PC-3 (cell line): ENCODE measurements at regions not wholly inside any gene's neighbourhood (a gene's known extent, or its start where the extent isn't known, plus 50 kb on each side); places are given as distances from the start of the nearest gene placed in this dataset.

ENCODE experiments used
- ATAC-seq: fragments of 200-7000 bp; cut with Tn5 transposase; 2 replicates; pipeline ENCODE4 v1.9.1; 2020; ENCODE audit warnings: mild to moderate bottlenecking, moderate library complexity
- BruUV-seq: library from RNA; stranded (reverse); fragments of 400-500 nt; replicated peaks from 2 replicates; lab custom pipeline; 2021; lab: Mats Ljungman, UMichigan
- CTCF ChIA-PET: fragments of 300-600 bp; sonication (Branson Sonifier 250); formaldehyde crosslinking; loops from one replicate; lab custom pipeline; 2022; ENCODE audit warnings: antibody characterized with exemption; lab: Charles Lee
- POLR2A ChIA-PET: fragments of 300-600 bp; sonication (Branson Sonifier 250); formaldehyde crosslinking; loops from one replicate; lab custom pipeline; 2022; ENCODE audit warnings: antibody characterized with exemption; ENCODE audit not compliant: unreplicated experiment; lab: Charles Lee
- DNase-seq: peaks from one replicate; pipeline ENCODE4 v3.0.0-alpha.2; 2015
- H2AFZ ChIP-seq: fragments of 300-600 bp; sonication (generic); 2 replicates; pipeline ENCODE4 v1.6.0; 2016; ENCODE audit warnings: antibody characterized with exemption, low read length
- H3F3A ChIP-seq: fragments of 300-600 bp; sonication (generic); one replicate; pipeline ENCODE4 v1.6.0; 2017; ENCODE audit warnings: antibody characterized with exemption, low read length, control low read depth, mild to moderate bottlenecking; ENCODE audit not compliant: unreplicated experiment
- H3K27ac ChIP-seq: fragments of 300-600 bp; sonication (generic); 2 replicates; pipeline ENCODE4 v1.5.1; 2016; ENCODE audit warnings: mild to moderate bottlenecking, low read length
- H3K27me3 ChIP-seq: fragments of 300-600 bp; sonication (generic); 2 replicates; pipeline ENCODE4 v1.6.1; 2016; ENCODE audit warnings: low read length, mixed read lengths
- H3K36me3 ChIP-seq: fragments of 300-600 bp; sonication (generic); 2 replicates; pipeline ENCODE4 v1.6.1; 2016; ENCODE audit warnings: low read depth, mixed run types, low read length, mixed read lengths
- H3K4me1 ChIP-seq: fragments of 300-600 bp; sonication (generic); 2 replicates; pipeline ENCODE4 v1.5.1; 2016; ENCODE audit warnings: low read length; ENCODE audit not compliant: insufficient read depth
- H3K4me2 ChIP-seq: fragments of 300-600 bp; sonication (generic); 2 replicates; pipeline ENCODE4 v1.6.0; 2016; ENCODE audit warnings: low read length
- H3K4me3 ChIP-seq: fragments of 300-600 bp; sonication (generic); 2 replicates; pipeline ENCODE4 v1.5.1; 2016; ENCODE audit warnings: mild to moderate bottlenecking, low read length, mixed read lengths
- H3K79me2 ChIP-seq: fragments of 300-600 bp; sonication (generic); 2 replicates; pipeline ENCODE4 v1.6.1; 2017; ENCODE audit warnings: low read length, mixed read lengths
- H3K9ac ChIP-seq: fragments of 300-600 bp; sonication (generic); 2 replicates; pipeline ENCODE4 v1.6.0; 2016; ENCODE audit warnings: mild to moderate bottlenecking, low read length
- H3K9me2 ChIP-seq: fragments of 300-600 bp; sonication (generic); replicated peaks from 2 replicates; pipeline ENCODE4 v1.6.1; 2016; ENCODE audit warnings: mixed run types, low read length, mixed read lengths
- H3K9me3 ChIP-seq: fragments of 300-600 bp; sonication (generic); 2 replicates; pipeline ENCODE4 v1.6.1; 2016; ENCODE audit warnings: low read length, mixed read lengths
- H4K20me1 ChIP-seq: fragments of 300-600 bp; sonication (generic); 2 replicates; pipeline ENCODE4 v1.6.1; 2016; ENCODE audit warnings: low read length, mixed read lengths
- EZH2 ChIP-seq: fragments of 300-600 bp; sonication (generic); IDR thresholded peaks from one replicate; pipeline ENCODE4 v1.6.1; 2017; ENCODE audit warnings: antibody characterized with exemption, mild to moderate bottlenecking, low read length; ENCODE audit not compliant: unreplicated experiment
- EZH2phosphoT487 ChIP-seq: fragments of 300-600 bp; sonication (generic); IDR thresholded peaks from 2 replicates; pipeline ENCODE4 v1.6.1; 2018; ENCODE audit warnings: mild to moderate bottlenecking, antibody characterized with exemption, low read length, borderline replicate concordance
- intact Hi-C: fragments of 100-400 bp; cut with micrococcal nuclease; formaldehyde crosslinking; loops from 2 replicates; pipeline ENCODE4 v1.9.0; 2023
- TF ChIP-seq, protein P1 (sequence below): fragments of 300-600 bp; sonication (generic); conservative IDR thresholded peaks from 2 replicates; pipeline ENCODE4 v1.5.1; 2017; ENCODE audit warnings: antibody characterized with exemption, low read depth, mild to moderate bottlenecking, low read length

DNA sequence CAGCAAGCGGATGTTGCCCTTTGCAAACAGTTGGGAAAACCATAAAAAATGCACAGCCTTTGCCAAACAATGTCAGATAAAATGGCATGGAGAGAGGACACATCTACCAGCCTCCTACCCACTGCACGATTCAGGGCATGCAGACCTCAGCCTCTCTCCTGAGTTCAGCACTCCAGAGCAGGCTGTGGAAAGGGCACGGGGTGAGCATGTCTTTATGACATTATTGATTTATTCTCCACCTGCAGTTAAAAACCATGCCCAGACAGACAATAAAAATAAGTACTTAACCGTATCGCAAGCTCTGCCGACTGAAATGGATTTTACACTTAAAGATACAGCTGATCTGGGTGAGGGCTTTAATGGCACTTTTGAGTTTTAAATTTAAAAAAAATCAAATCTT is 127.1 kb downstream of the MAF start:
- no peak overlapping the region for H3K4me3 ChIP-seq
- no peaks in the 10 kb centered on the region for H3K79me2 ChIP-seq
- H4K20me1 ChIP-seq: no peaks in the 10 kb centered on the region
- ChIA-PET POLR2A (no interaction called here), CTCF (no interaction called here)
- H3F3A ChIP-seq: no peaks in the 10 kb centered on the region
- intact Hi-C loops: no loop called here
- H2AFZ ChIP-seq: no peak overlapping the region
- no TSS peak for BruUV-seq
- H3K27ac ChIP-seq: no peak overlapping the region
- no peaks in the 10 kb centered on the region for H3K27me3 ChIP-seq
- DNase-seq (no peak), ATAC-seq (no peak)
- H3K9me2 ChIP-seq: no peaks in the 10 kb centered on the region
- H3K4me2 ChIP-seq: no peak overlapping the region
- H3K9me3 ChIP-seq: no peaks in the 10 kb centered on the region
- no peaks in the 10 kb centered on the region for H3K36me3 ChIP-seq
- H3K9ac ChIP-seq: no peak overlapping the region
- H3K4me1 ChIP-seq: no peaks in the 10 kb centered on the region
- TF ChIP-seq, protein P1, sequence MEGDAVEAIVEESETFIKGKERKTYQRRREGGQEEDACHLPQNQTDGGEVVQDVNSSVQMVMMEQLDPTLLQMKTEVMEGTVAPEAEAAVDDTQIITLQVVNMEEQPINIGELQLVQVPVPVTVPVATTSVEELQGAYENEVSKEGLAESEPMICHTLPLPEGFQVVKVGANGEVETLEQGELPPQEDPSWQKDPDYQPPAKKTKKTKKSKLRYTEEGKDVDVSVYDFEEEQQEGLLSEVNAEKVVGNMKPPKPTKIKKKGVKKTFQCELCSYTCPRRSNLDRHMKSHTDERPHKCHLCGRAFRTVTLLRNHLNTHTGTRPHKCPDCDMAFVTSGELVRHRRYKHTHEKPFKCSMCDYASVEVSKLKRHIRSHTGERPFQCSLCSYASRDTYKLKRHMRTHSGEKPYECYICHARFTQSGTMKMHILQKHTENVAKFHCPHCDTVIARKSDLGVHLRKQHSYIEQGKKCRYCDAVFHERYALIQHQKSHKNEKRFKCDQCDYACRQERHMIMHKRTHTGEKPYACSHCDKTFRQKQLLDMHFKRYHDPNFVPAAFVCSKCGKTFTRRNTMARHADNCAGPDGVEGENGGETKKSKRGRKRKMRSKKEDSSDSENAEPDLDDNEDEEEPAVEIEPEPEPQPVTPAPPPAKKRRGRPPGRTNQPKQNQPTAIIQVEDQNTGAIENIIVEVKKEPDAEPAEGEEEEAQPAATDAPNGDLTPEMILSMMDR: no peak
- TF ChIP-seq EZH2phosphoT487: no peak
- no peak for TF ChIP-seq EZH2

DNA sequence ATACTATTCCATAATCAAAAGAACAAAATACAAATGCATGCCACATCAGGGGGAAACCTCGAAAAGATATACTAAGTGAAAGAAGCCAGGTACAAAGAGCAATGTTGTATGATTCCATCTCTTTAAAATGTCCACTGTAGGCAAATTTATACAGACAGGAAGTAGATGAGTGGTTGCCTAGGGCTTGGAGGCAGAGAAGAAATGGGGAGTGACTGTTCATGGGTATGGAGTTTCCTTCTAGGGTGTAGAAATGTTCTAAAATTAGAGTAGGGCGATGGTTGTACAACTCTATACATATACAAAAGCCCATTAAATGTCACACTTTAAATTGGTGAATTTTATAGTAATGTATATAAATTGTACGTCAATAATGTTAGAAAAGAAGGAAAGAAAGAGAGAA is 128.1 kb downstream of the MAF start:
- Histone ChIP-seq H3K9ac (no peak overlapping the region), H3K36me3 (no peaks in the 10 kb centered on the region), H3K4me2 (no peak overlapping the region), H3K4me3 (no peak overlapping the region), H3K27ac (no peak overlapping the region), H3K4me1 (no peaks in the 10 kb centered on the region), H4K20me1 (no peaks in the 10 kb centered on the region), H3K79me2 (no peaks in the 10 kb centered on the region), H3F3A (no peaks in the 10 kb centered on the region), H3K9me2 (no peaks in the 10 kb centered on the region), H2AFZ (no peak overlapping the region), H3K9me3 (no peaks in the 10 kb centered on the region), H3K27me3 (no peaks in the 10 kb centered on the region)
- CTCF ChIA-PET: no interaction called here
- no TSS peak for BruUV-seq
- intact Hi-C loops: no loop called here
- POLR2A ChIA-PET: no interaction called here
- DNase-seq (no peak), ATAC-seq (no peak)
- TF ChIP-seq EZH2phosphoT487: no peak
- TF ChIP-seq, protein P1: no peak
- TF ChIP-seq EZH2: no peak

DNA sequence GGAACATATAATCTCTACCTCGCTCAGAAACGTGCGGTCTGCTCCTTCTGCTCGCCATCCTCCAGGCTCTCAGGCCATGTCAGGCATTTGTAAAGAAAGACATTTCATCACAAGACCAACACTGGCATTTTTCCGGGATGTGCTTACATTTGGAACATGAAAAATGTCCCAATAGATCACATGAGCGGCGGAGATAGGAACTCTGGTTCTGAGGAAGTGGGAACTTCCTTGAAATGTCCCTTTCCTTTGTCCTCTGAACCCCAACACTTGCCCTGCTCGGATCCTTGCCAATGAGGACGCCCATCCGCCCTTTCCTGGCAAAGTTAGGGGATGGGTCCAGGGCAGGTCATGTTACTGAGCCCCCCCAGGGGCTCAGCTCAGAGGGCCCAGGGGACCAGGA is 130.5 kb downstream of the MAF start:
- H3F3A ChIP-seq: no peaks in the 10 kb centered on the region
- CTCF ChIA-PET: no interaction called here
- H3K4me2 ChIP-seq: no peak overlapping the region
- no peaks in the 10 kb centered on the region for H3K4me1 ChIP-seq
- no TSS peak for BruUV-seq
- no peak overlapping the region for H3K27ac ChIP-seq
- no peak overlapping the region for H2AFZ ChIP-seq
- no peak for ATAC-seq
- H3K36me3 ChIP-seq: no peaks in the 10 kb centered on the region
- H3K79me2 ChIP-seq: no peaks in the 10 kb centered on the region
- intact Hi-C loops: no loop called here
- no peak overlapping the region for H3K4me3 ChIP-seq
- POLR2A ChIA-PET: no interaction called here
- H3K9me3 ChIP-seq: no peaks in the 10 kb centered on the region
- H4K20me1 ChIP-seq: no peaks in the 10 kb centered on the region
- no peak for DNase-seq
- H3K9me2 ChIP-seq: no peaks in the 10 kb centered on the region
- H3K27me3 ChIP-seq: no peaks in the 10 kb centered on the region
- no peak overlapping the region for H3K9ac ChIP-seq
- no peak for TF ChIP-seq EZH2
- TF ChIP-seq EZH2phosphoT487: no peak
- TF ChIP-seq, protein P1: no peak
